H1 (cell line): ENCODE measurements at regions not wholly inside any gene's neighbourhood (a gene's known extent, or its start where the extent isn't known, plus 50 kb on each side); places are given as distances from the start of the nearest gene placed in this dataset.

Source experiments
- CTCF ChIA-PET: fragments of 300-600 bp; sonication (Branson Sonifier 250); formaldehyde crosslinking; loops from one replicate; lab custom pipeline; 2021; ENCODE audit not compliant: partially characterized antibody; lab: Charles Lee
- POLR2A ChIA-PET: fragments of 300-600 bp; sonication (Branson Sonifier 250); formaldehyde crosslinking; loops from one replicate; lab custom pipeline; 2021; ENCODE audit warnings: inconsistent platforms; ENCODE audit not compliant: partially characterized antibody; lab: Charles Lee
- DNase-seq, 2 experiments: peaks; one replicate each; pipeline versions ENCODE4 v3.0.0 to v3.0.0-alpha.2; 2010 to 2022; ENCODE audit warnings: low spot score in 2 of 2, low read depth in 1 of 2, mixed read lengths in 1 of 2
- FAIRE-seq: peaks from 2 replicates; lab custom pipeline; 2011; peaks lifted over from hg19 to GRCh38; lab: Jason Lieb, UNC
- H2AFZ ChIP-seq: 2 replicates; pipeline ENCODE4 v1.8.1; 2012; ENCODE audit warnings: low read length, inconsistent platforms
- H2AK5ac ChIP-seq: 2 replicates; pipeline ENCODE4 v1.6.1; 2013; ENCODE audit warnings: low read depth, low read length
- H2BK120ac ChIP-seq: replicated peaks from 2 replicates; pipeline ENCODE3; 2013; ENCODE audit warnings: low read depth, low read length, inconsistent platforms
- H2BK12ac ChIP-seq: 2 replicates; pipeline ENCODE4 v1.6.1; 2013; ENCODE audit warnings: low read depth, low read length
- H2BK15ac ChIP-seq: 2 replicates; pipeline ENCODE4 v1.6.1; 2013; ENCODE audit warnings: low read length
- H2BK20ac ChIP-seq: 2 replicates; pipeline ENCODE4 v1.6.1; 2013; ENCODE audit warnings: low read length
- H2BK5ac ChIP-seq: 2 replicates; pipeline ENCODE4 v1.6.1; 2013; ENCODE audit warnings: low read depth, low read length
- H3K14ac ChIP-seq: 2 replicates; pipeline ENCODE4 v1.6.1; 2013; ENCODE audit warnings: inconsistent platforms; ENCODE audit not compliant: insufficient read length
- H3K18ac ChIP-seq: 2 replicates; pipeline ENCODE4 v1.6.1; 2013; ENCODE audit warnings: low read length; ENCODE audit errors: extremely low read depth
- H3K23ac ChIP-seq: 2 replicates; pipeline ENCODE4 v1.6.1; 2013; ENCODE audit warnings: inconsistent platforms; ENCODE audit not compliant: insufficient read length
- H3K23me2 ChIP-seq: 2 replicates; pipeline ENCODE4 v1.6.1; 2013; ENCODE audit warnings: low read depth, low read length
- H3K27ac ChIP-seq: 2 replicates; pipeline ENCODE4 v1.6.1; 2011; ENCODE audit warnings: low read depth, low read length, inconsistent platforms
- H3K27me3 ChIP-seq, 4 experiments: replicated peaks in 1 of 4; 1 replicate in 1 of 4; 2 replicates in 3 of 4; pipeline versions ENCODE4 v1.6.1 to v1.8.1; 2011 to 2013; ENCODE audit warnings: low read length in 3 of 4, mild to moderate bottlenecking in 3 of 4, inconsistent platforms in 2 of 4, mixed read lengths in 2 of 4, moderate library complexity in 1 of 4; ENCODE audit not compliant: control insufficient read depth in 3 of 4, insufficient read depth in 3 of 4; ENCODE audit errors: extremely low read depth in 1 of 4
- H3K36me3 ChIP-seq, 4 experiments: 2 replicates each; pipeline versions ENCODE4 v1.6.1 to v1.8.1; 2011 to 2013; ENCODE audit warnings: mild to moderate bottlenecking in 4 of 4, low read length in 3 of 4, moderate library complexity in 2 of 4, control low read depth in 1 of 4, inconsistent platforms in 1 of 4; ENCODE audit not compliant: insufficient read depth in 4 of 4, control insufficient read depth in 2 of 4
- H3K4ac ChIP-seq: replicated peaks from 2 replicates; pipeline ENCODE3; 2013; ENCODE audit warnings: low read length, low read depth, mixed read lengths, inconsistent platforms; ENCODE audit not compliant: insufficient read length
- H3K4me1 ChIP-seq, 4 experiments: replicated peaks in 1 of 4; 1 replicate in 1 of 4; 2 replicates in 3 of 4; pipeline versions ENCODE4 v1.6.1 to v1.8.1; 2011 to 2013; ENCODE audit warnings: low read length in 3 of 4, inconsistent platforms in 2 of 4, mixed read lengths in 1 of 4; ENCODE audit not compliant: insufficient read depth in 4 of 4, control insufficient read depth in 3 of 4
- H3K4me2 ChIP-seq, 2 experiments: 2 replicates each; pipeline versions ENCODE4 v1.6.1 to v1.8.1; 2011 to 2013; ENCODE audit warnings: low read depth in 2 of 2, low read length in 2 of 2, control low read depth in 1 of 2, inconsistent platforms in 1 of 2, mild to moderate bottlenecking in 1 of 2; ENCODE audit not compliant: insufficient read depth in 1 of 2
- H3K4me3 ChIP-seq, 4 experiments: fragments of 200-600, 300-600 bp in 1 of 4; sonication (generic), shearing (Covaris generic), sonication (Bioruptor Twin) in 1 of 4; 2 replicates each; pipeline versions ENCODE4 v1.5.1 to v1.8.1; 2011 to 2016; ENCODE audit warnings: low read length in 4 of 4, low read depth in 3 of 4, control low read depth in 2 of 4, inconsistent platforms in 2 of 4, mild to moderate bottlenecking in 2 of 4, mixed read lengths in 1 of 4, moderate library complexity in 1 of 4; ENCODE audit not compliant: insufficient read depth in 2 of 4; ENCODE audit errors: extremely low read depth in 1 of 4
- H3K56ac ChIP-seq: replicated peaks from 2 replicates; pipeline ENCODE3; 2013; ENCODE audit warnings: low read depth, mild to moderate bottlenecking, mixed read lengths, low read length, inconsistent platforms; ENCODE audit not compliant: insufficient read length
- H3K79me1 ChIP-seq: 2 replicates; pipeline ENCODE4 v1.6.1; 2013; ENCODE audit warnings: low read depth, low read length, control low read depth
- H3K79me2 ChIP-seq, 2 experiments: 2 replicates each; pipeline versions ENCODE4 v1.6.1 to v1.8.1; 2012 to 2013; ENCODE audit warnings: low read length in 2 of 2, mild to moderate bottlenecking in 2 of 2, inconsistent platforms in 1 of 2; ENCODE audit not compliant: insufficient read depth in 2 of 2, control insufficient read depth in 1 of 2
- H3K9ac ChIP-seq, 4 experiments: replicated peaks in 1 of 4; 1 replicate in 1 of 4; 2 replicates in 3 of 4; pipeline versions ENCODE4 v1.6.1 to v1.8.1; 2011 to 2013; ENCODE audit warnings: low read depth in 3 of 4, low read length in 3 of 4, control low read depth in 2 of 4, mild to moderate bottlenecking in 2 of 4, moderate library complexity in 2 of 4, inconsistent platforms in 1 of 4; ENCODE audit errors: extremely low read depth in 1 of 4
- H3K9me3 ChIP-seq, 2 experiments: 2 replicates each; pipeline versions ENCODE4 v1.6.1 to v1.8.1; 2012 to 2013; ENCODE audit warnings: mild to moderate bottlenecking in 2 of 2, moderate library complexity in 2 of 2, control low read depth in 1 of 2, inconsistent platforms in 1 of 2, low read depth in 1 of 2, low read length in 1 of 2, mixed read lengths in 1 of 2; ENCODE audit not compliant: insufficient read depth in 2 of 2
- H4K20me1 ChIP-seq, 2 experiments: replicated peaks in 1 of 2; 2 replicates each; pipeline versions ENCODE3 to v1.8.1; 2011 to 2013; ENCODE audit warnings: inconsistent platforms in 2 of 2, low read length in 2 of 2, mild to moderate bottlenecking in 1 of 2; ENCODE audit not compliant: insufficient read depth in 2 of 2, control insufficient read depth in 1 of 2
- H4K5ac ChIP-seq: 2 replicates; pipeline ENCODE4 v1.6.1; 2013; ENCODE audit warnings: low read length, low read depth, mixed read lengths, inconsistent platforms; ENCODE audit not compliant: insufficient read length
- H4K8ac ChIP-seq: 2 replicates; pipeline ENCODE4 v1.8.0; 2013; ENCODE audit warnings: mild to moderate bottlenecking, moderate library complexity, low read length, inconsistent platforms; ENCODE audit not compliant: insufficient read depth; ENCODE audit errors: extremely low read depth
- H4K91ac ChIP-seq: replicated peaks from 2 replicates; pipeline ENCODE3; 2013; ENCODE audit warnings: low read length, mixed read lengths, inconsistent platforms; ENCODE audit not compliant: insufficient read length
- ATF3 ChIP-seq: IDR thresholded peaks from 2 replicates; pipeline ENCODE4 v1.6.1; 2011; ENCODE audit warnings: low read depth, mild to moderate bottlenecking, low read length; ENCODE audit not compliant: insufficient read depth
- CBX8 ChIP-seq: fragments of 300-800, 300-1000 bp; sonication (generic); IDR thresholded peaks from 2 replicates; pipeline ENCODE4 v1.7.1; 2016; ENCODE audit warnings: low read depth, low read length, borderline replicate concordance
- FOSL1 ChIP-seq: IDR thresholded peaks from 2 replicates; pipeline ENCODE4 v1.6.1; 2011; ENCODE audit warnings: mild to moderate bottlenecking, low read depth, low read length, moderate library complexity; ENCODE audit not compliant: insufficient read depth
- KDM4A ChIP-seq: IDR thresholded peaks from one replicate; pipeline ENCODE4 v1.7.1; 2012; ENCODE audit warnings: low read depth, mild to moderate bottlenecking, moderate library complexity, low read length, inconsistent platforms; ENCODE audit not compliant: severe bottlenecking
- POLR2A ChIP-seq, 2 experiments: IDR thresholded peaks; 1 replicate in 1 of 2; 2 replicates in 1 of 2; pipeline ENCODE4 v1.6.1; 2011; ENCODE audit warnings: low read depth in 2 of 2, low read length in 2 of 2, mild to moderate bottlenecking in 2 of 2; ENCODE audit errors: control extremely low read depth in 1 of 2
- RNF2 ChIP-seq: fragments of 200-900, 300-1000 bp; sonication (generic); IDR thresholded peaks from 2 replicates; pipeline ENCODE4 v1.7.1; 2016; ENCODE audit warnings: borderline replicate concordance, low read depth, mild to moderate bottlenecking, antibody characterized with exemption, low read length; ENCODE audit not compliant: poor library complexity, severe bottlenecking; ENCODE audit errors: missing control alignments
- SRF ChIP-seq: IDR thresholded peaks from 2 replicates; pipeline ENCODE4 v1.6.1; 2011; ENCODE audit warnings: mild to moderate bottlenecking, low read depth, low read length, moderate library complexity
- TEAD4 ChIP-seq: IDR thresholded peaks from 2 replicates; pipeline ENCODE4 v1.6.1; 2012; ENCODE audit warnings: low read depth, low read length, inconsistent platforms, mixed read lengths
- YY1 ChIP-seq: IDR thresholded peaks from 2 replicates; pipeline ENCODE4 v1.6.1; 2011; ENCODE audit warnings: low read depth, mild to moderate bottlenecking, low read length
- WGBS, 2 experiments: shearing (Covaris generic) in 1 of 2; methylation state at CpG; one replicate each; pipeline versions ENCODE4 v1.1.6 to v1.1.7; 2013 to 2015; ENCODE audit warnings: low lambda C conversion rate in 2 of 2, mixed read lengths in 2 of 2, inconsistent platforms in 1 of 2, low coverage in 1 of 2, missing lambda C conversion rate in 1 of 2; ENCODE audit not compliant: insufficient replicate concordance in 2 of 2, insufficient coverage in 1 of 2, insufficient read length in 1 of 2; ENCODE audit errors: extremely low coverage in 1 of 2, missing lambda C conversion rate in 1 of 2; 5-methylcytosine and 5-hydroxymethylcytosine counted together
- TF ChIP-seq, protein P1 (sequence below): IDR thresholded peaks from 2 replicates; pipeline ENCODE4 v1.6.1; 2012; ENCODE audit warnings: low read length, inconsistent platforms

- Histone ChIP-seq H2AFZ (0 out of 2 replicates have a peak overlapping the region, but pooled peaks have one; percentile 25), H3K23me2 (no peaks in the 10 kb centered on the region), H3K23ac (no peak overlapping the region), H3K4me3 (no peak overlapping the region), H4K5ac (no peak overlapping the region), H4K8ac (no peak overlapping the region), H4K91ac (no peak overlapping the region), H2BK15ac (no peak overlapping the region), H3K27ac (no peak overlapping the region), H3K9me3 (peaks cover 0 to 9% of the 10 kb centered on the region in 2 experiments; a peak in 2 of 4 replicates), H3K4me1 (peaks cover 0 to 4% (median 0%) of the 10 kb centered on the region in 4 experiments; a peak in 2 of 7 replicates), H3K14ac (no peak overlapping the region), H3K4ac (no peak overlapping the region), H3K79me2 (no peaks in the 10 kb centered on the region), H2AK5ac (no peak overlapping the region), H3K56ac (no peak overlapping the region), H3K79me1 (no peaks in the 10 kb centered on the region), H3K27me3 (no peaks in the 10 kb centered on the region), H2BK20ac (no peak overlapping the region), H4K20me1 (no peaks in the 10 kb centered on the region), H2BK5ac (no peak overlapping the region), H3K36me3 (peaks cover 0 to 3% (median 0%) of the 10 kb centered on the region in 4 experiments; a peak in 1 of 8 replicates), H2BK120ac (no peak overlapping the region), H2BK12ac (no peak overlapping the region), H3K18ac (no peak overlapping the region), H3K9ac (no peak overlapping the region), H3K4me2 (no peak overlapping the region)
- ChIA-PET POLR2A (no interaction called here), CTCF (interaction anchor here (0.8 to 1.8 kb wide), 6 partner anchors 9 to 201 kb away, joined by 3 to 6 read pairs (median 3); no protein-coding TSS in a partner anchor)
- FAIRE-seq (no peak), DNase-seq (no peak)
- WGBS, 2 experiments = 77% methylated on average over 5 of the region's 5 CpGs; no CpG with 5 or more reads in 1 of the 2 experiments
- TF ChIP-seq KDM4A (no peak), YY1 (no peak), SRF (no peak), ATF3 (no peak), FOSL1 (no peak), POLR2A (IDR thresholded peaks at IDR 0.05; ENCODE audit: control extremely low read depth in 1 of 2, low read depth in 2 of 2, low read length in 2 of 2) (no peak), TEAD4 (no peak), RNF2 (no peak), CBX8 (no peak)
- TF ChIP-seq, protein P1, sequence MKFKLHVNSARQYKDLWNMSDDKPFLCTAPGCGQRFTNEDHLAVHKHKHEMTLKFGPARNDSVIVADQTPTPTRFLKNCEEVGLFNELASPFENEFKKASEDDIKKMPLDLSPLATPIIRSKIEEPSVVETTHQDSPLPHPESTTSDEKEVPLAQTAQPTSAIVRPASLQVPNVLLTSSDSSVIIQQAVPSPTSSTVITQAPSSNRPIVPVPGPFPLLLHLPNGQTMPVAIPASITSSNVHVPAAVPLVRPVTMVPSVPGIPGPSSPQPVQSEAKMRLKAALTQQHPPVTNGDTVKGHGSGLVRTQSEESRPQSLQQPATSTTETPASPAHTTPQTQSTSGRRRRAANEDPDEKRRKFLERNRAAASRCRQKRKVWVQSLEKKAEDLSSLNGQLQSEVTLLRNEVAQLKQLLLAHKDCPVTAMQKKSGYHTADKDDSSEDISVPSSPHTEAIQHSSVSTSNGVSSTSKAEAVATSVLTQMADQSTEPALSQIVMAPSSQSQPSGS = no peak
Observed at GRCh38 chr3:16801698-16802097, 83.1 kb upstream of the PLCL2 start.
